ENCODE measurements at regions not wholly inside any gene's neighbourhood (a gene's known extent, or its start where the extent isn't known, plus 50 kb on each side); places are given as distances from the start of the nearest gene placed in this dataset.

DNA sequence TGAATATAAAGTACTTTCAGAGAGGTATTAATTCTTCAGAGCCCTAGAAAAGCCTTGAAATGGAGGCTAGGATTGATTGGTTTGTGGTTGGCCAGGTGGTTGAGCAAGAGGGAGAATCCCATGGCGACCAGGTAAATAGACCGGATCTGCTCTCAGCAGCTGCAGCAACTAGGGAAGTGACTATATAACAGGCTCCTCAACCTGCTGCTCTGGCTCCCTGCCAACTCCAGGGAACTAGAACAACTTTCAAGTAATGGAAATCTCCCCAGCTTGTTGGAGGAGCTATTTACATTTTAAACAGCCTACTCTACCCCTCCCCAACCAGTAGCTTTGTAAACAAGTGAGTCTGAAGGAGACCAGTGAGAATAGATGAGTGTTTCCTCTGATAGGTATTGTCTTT is 121.8 kb upstream of the CADM2 start:
- Histone ChIP-seq H3K9me3 (no peaks in the 10 kb centered on the region), H3K36me3 (no peaks in the 10 kb centered on the region), H3K27me3 (no peaks in the 10 kb centered on the region), H3K27ac (no peak overlapping the region), H3K4me1 (no peaks in the 10 kb centered on the region), H3K4me3 (no peak overlapping the region)
- no peak for DNase-seq (ENCODE audit: low spot score)
- TF ChIP-seq, protein P1, sequence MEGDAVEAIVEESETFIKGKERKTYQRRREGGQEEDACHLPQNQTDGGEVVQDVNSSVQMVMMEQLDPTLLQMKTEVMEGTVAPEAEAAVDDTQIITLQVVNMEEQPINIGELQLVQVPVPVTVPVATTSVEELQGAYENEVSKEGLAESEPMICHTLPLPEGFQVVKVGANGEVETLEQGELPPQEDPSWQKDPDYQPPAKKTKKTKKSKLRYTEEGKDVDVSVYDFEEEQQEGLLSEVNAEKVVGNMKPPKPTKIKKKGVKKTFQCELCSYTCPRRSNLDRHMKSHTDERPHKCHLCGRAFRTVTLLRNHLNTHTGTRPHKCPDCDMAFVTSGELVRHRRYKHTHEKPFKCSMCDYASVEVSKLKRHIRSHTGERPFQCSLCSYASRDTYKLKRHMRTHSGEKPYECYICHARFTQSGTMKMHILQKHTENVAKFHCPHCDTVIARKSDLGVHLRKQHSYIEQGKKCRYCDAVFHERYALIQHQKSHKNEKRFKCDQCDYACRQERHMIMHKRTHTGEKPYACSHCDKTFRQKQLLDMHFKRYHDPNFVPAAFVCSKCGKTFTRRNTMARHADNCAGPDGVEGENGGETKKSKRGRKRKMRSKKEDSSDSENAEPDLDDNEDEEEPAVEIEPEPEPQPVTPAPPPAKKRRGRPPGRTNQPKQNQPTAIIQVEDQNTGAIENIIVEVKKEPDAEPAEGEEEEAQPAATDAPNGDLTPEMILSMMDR (IDR thresholded peaks at IDR 0.05): no peak

DNA sequence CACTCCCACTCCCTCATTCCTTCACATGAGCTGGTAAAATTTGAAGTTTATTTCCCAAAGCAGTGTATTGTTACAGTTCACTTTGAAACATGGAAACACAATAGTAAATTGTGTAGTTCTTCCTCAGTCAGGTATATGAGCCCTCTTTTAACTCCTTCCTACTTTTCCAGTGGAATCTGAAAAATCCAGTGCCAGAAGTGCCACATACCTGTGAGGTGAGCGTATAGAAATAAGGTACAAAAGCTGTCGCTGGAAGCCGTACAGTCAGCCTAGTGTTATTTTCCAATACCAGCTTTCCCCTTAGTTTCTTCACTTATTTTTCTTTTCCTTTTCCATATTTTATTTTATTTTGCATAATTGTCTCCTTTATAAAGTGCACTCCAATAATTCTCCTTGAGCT is 81.7 kb upstream of the CADM2 start:
- no peaks in the 10 kb centered on the region for H3K9me3 ChIP-seq
- no peak overlapping the region for H3K4me3 ChIP-seq
- H3K36me3 ChIP-seq: no peaks in the 10 kb centered on the region
- H3K27ac ChIP-seq: no peak overlapping the region
- H3K4me1 ChIP-seq: no peaks in the 10 kb centered on the region
- TF ChIP-seq, protein P1 (IDR thresholded peaks at IDR 0.05): no peak
- no peaks in the 10 kb centered on the region for H3K27me3 ChIP-seq
- no peak for DNase-seq (ENCODE audit: low spot score)

DNA sequence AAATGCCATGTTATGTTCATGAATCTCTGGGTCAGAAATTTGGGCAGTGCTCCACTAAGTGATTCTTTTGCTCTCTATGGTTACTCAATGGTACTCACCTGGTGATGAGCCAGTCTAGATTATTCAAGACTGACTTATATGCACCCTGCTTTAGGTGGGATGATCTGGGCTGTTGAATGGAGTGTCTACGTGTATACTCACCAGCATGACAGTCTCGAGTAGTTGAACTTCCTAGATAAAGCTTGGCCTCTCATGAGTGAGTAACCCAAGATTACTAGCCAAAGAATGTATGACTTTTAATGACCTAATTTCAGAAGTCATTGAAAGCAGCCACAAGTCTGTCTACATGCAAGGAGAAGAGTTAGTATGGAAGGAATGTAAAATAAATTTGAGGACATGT is 77.5 kb upstream of the CADM2 start:
- TF ChIP-seq, protein P1 (IDR thresholded peaks at IDR 0.05): no peak
- Histone ChIP-seq H3K36me3 (no peaks in the 10 kb centered on the region), H3K4me3 (no peak overlapping the region), H3K4me1 (no peaks in the 10 kb centered on the region), H3K9me3 (no peaks in the 10 kb centered on the region), H3K27ac (no peak overlapping the region), H3K27me3 (no peaks in the 10 kb centered on the region)
- DNase-seq (ENCODE audit: low spot score): no peak

DNA sequence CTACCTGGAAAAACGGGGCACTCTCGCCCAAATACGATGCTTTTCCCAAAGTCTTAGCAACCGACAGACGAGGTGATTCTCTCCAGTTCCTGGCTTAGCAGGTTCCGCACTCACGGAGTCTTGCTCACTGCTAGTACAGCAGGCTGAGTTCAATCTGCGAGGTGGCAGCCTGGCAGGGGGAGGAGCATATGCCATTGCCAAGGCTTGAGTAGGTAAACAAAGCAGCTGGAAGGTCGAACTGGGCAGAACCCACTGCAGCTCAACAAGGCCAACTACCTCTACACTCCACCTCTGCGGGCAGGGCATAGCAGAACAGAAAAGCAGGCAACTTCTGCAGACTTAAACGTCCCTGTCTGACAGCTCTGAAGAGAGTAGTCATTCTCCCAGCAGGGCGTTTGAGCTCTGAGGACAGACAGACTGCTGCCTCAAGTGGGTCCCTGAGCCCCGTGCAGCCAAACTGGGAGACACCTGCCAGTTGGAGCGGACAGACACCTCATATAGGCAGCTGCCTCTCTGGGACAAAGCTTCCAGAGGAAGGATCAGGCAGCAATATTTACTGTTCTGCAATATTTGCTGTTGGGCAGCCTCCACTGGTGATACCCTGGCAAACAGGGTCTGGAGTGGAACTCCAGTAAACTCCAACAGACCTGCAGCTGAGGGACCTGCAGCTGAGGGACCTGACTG is 73.4 kb upstream of the CADM2 start:
- Histone ChIP-seq H3K9me3 (no peaks in the 10 kb centered on the region), H3K27ac (no peak overlapping the region), H3K4me1 (no peaks in the 10 kb centered on the region), H3K4me3 (no peak overlapping the region), H3K27me3 (no peaks in the 10 kb centered on the region), H3K36me3 (no peaks in the 10 kb centered on the region)
- TF ChIP-seq, protein P1 (IDR thresholded peaks at IDR 0.05): no peak
- no peak for DNase-seq (ENCODE audit: low spot score)

DNA sequence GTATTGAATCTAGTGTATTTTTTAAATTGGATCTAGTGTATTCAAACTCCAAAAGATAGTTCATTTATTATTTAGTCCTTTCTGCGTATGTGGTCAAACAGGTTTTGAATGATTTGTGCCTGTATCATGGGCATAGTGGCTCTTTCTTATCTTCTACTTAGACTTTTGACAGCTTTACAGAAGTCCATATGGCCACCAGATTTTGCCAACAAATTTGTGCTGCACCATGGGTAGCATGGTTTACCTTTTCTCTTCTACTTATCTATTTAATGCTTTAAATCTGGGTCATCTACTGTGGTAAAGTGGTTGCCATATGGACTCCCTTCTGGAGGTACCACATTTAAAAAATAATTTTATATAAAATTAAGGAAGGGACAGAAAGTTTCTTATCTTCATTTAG is 66.9 kb upstream of the CADM2 start:
- H3K27ac ChIP-seq: no peak overlapping the region
- no peaks in the 10 kb centered on the region for H3K36me3 ChIP-seq
- TF ChIP-seq, protein P1 (IDR thresholded peaks at IDR 0.05): no peak
- no peak overlapping the region for H3K4me3 ChIP-seq
- no peaks in the 10 kb centered on the region for H3K4me1 ChIP-seq
- no peak for DNase-seq (ENCODE audit: low spot score)
- H3K9me3 ChIP-seq: peaks cover 0 to 33% of the 10 kb centered on the region in 2 donors
- H3K27me3 ChIP-seq: no peaks in the 10 kb centered on the region

DNA sequence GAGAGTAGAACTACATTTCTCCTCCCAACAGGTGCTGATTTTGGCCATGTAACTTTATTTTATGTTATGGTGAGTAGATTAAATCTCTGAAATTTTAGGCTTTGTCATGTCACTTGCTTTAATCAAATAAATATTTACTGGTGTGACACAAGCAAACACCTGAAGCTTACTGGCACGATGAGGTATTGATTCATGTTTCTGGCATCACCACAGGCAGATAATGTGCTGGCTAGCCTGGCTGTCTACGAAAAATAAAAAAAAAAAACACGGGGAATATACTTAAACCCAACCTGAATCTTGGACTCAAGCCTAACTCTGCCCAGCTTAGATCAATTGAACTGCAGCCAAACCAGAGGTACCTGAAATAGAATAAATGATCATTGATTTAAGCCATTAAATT is 65.6 kb upstream of the CADM2 start:
- no peak overlapping the region for H3K27ac ChIP-seq

More for the DNA sequence above, 65.6 kb upstream of the CADM2 start:
- H3K9me3 ChIP-seq: peaks cover 0 to 46% of the 10 kb centered on the region in 2 donors
- TF ChIP-seq, protein P1 (IDR thresholded peaks at IDR 0.05): no peak
- no peaks in the 10 kb centered on the region for H3K4me1 ChIP-seq
- no peaks in the 10 kb centered on the region for H3K36me3 ChIP-seq
- no peak for DNase-seq (ENCODE audit: low spot score)
- H3K27me3 ChIP-seq: no peaks in the 10 kb centered on the region
- no peak overlapping the region for H3K4me3 ChIP-seq

Measured in right atrium auricular region (tissue), 2 donors.